HG03439 (cell line): ENCODE measurements at regions not wholly inside any gene's neighbourhood (a gene's known extent, or its start where the extent isn't known, plus 50 kb on each side); places are given as distances from the start of the nearest gene placed in this dataset.

Experiments used
- ATAC-seq: cut with Tn5 transposase; IDR thresholded peaks from one replicate; pipeline ENCODE4 v1.9.1; 2021; ENCODE audit warnings: mild to moderate bottlenecking, moderate library complexity; ENCODE audit not compliant: unreplicated experiment

- no peak for ATAC-seq
These were observed 49.7 kb upstream of the TOP3B start for GRCh38 chr22:22032099-22032905.
